SK-N-SH (cell line): ENCODE measurements at regions not wholly inside any gene's neighbourhood (a gene's known extent, or its start where the extent isn't known, plus 50 kb on each side); places are given as distances from the start of the nearest gene placed in this dataset.

Experiments used
- CTCF ChIA-PET: fragments of 300-600, 350-600 bp; formaldehyde crosslinking; extraction: SDS; loops from one replicate; lab custom pipeline; 2021; lab: Yijun Ruan, JAX
- POLR2A ChIA-PET: fragments of 350-600 bp; sonication (Branson Sonifier 250); formaldehyde crosslinking; extraction: SDS; loops from one replicate; lab custom pipeline; 2020; ENCODE audit warnings: antibody characterized with exemption, inconsistent platforms; lab: Yijun Ruan, JAX
- DNase-seq: peaks from one replicate; pipeline ENCODE4 v3.0.0; 2012
- H2AFZ ChIP-seq: fragments of 200-600 bp; sonication (generic); 2 replicates; pipeline ENCODE4 v1.8.1; 2016; ENCODE audit warnings: antibody characterized with exemption, mild to moderate bottlenecking, low read depth
- H3F3A ChIP-seq: fragments of 200-600 bp; sonication (generic); replicated peaks from 2 replicates; pipeline ENCODE3; 2016; ENCODE audit warnings: antibody characterized with exemption, mild to moderate bottlenecking; ENCODE audit not compliant: insufficient read depth
- H3K27ac ChIP-seq, 2 experiments: fragments of 200-500 bp in 1 of 2; fragments of 200-600 bp in 1 of 2; sonication (Bioruptor generic) in 1 of 2; sonication (generic), shearing (Covaris generic) in 1 of 2; 2 replicates each; pipeline versions ENCODE4 v1.5.1 to v1.6.1; 2014 to 2016; ENCODE audit warnings: low read depth in 2 of 2, inconsistent platforms in 1 of 2, low read length in 1 of 2, mild to moderate bottlenecking in 1 of 2, mixed read lengths in 1 of 2
- H3K27me3 ChIP-seq: fragments of 200-600 bp; sonication (generic), shearing (Covaris generic); 2 replicates; pipeline ENCODE4 v1.6.1; 2016; ENCODE audit warnings: mixed run types; ENCODE audit not compliant: insufficient read depth
- H3K36me3 ChIP-seq, 2 experiments: fragments of 200-500 bp in 1 of 2; fragments of 200-600 bp in 1 of 2; sonication (Bioruptor generic) in 1 of 2; sonication (generic) in 1 of 2; replicated peaks in 1 of 2; 2 replicates each; pipeline versions ENCODE3 to v1.5.1; 2014 to 2016; ENCODE audit warnings: low read length in 1 of 2, mild to moderate bottlenecking in 1 of 2; ENCODE audit not compliant: insufficient read depth in 2 of 2, control insufficient read depth in 1 of 2
- H3K4me1 ChIP-seq, 2 experiments: fragments of 200-500 bp in 1 of 2; fragments of 200-600 bp in 1 of 2; sonication (Bioruptor generic) in 1 of 2; sonication (generic), shearing (Covaris generic) in 1 of 2; 2 replicates each; pipeline versions ENCODE4 v1.5.1 to v1.6.1; 2014 to 2016; ENCODE audit warnings: low read depth in 1 of 2, low read length in 1 of 2, mixed run types in 1 of 2; ENCODE audit not compliant: insufficient read depth in 2 of 2, control insufficient read depth in 1 of 2
- H3K4me2 ChIP-seq: fragments of 200-600 bp; sonication (generic), shearing (Covaris generic); 2 replicates; pipeline ENCODE4 v1.6.1; 2017; ENCODE audit warnings: mixed run types
- H3K4me3 ChIP-seq, 2 experiments: fragments of 200-500 bp in 1 of 2; fragments of 200-600 bp in 1 of 2; sonication (Bioruptor generic) in 1 of 2; sonication (generic), shearing (Covaris generic) in 1 of 2; 2 replicates each; pipeline versions ENCODE4 v1.5.1 to v1.8.1; 2014 to 2016; ENCODE audit warnings: low read depth in 2 of 2, inconsistent platforms in 1 of 2, low read length in 1 of 2, mild to moderate bottlenecking in 1 of 2, mixed read lengths in 1 of 2, moderate library complexity in 1 of 2
- H3K79me2 ChIP-seq: fragments of 200-600 bp; sonication (generic); 2 replicates; pipeline ENCODE4 v1.8.1; 2017; ENCODE audit warnings: mild to moderate bottlenecking; ENCODE audit not compliant: insufficient read depth
- H3K9ac ChIP-seq: fragments of 200-600 bp; sonication (generic); 2 replicates; pipeline ENCODE4 v1.6.1; 2017; ENCODE audit warnings: mixed run types
- H3K9me2 ChIP-seq: fragments of 200-600 bp; sonication (generic); 2 replicates; pipeline ENCODE4 v1.6.1; 2017; ENCODE audit warnings: mixed run types
- H3K9me3 ChIP-seq: fragments of 200-600 bp; sonication (generic); 2 replicates; pipeline ENCODE4 v1.6.1; 2017; ENCODE audit warnings: mixed run types, mild to moderate bottlenecking, moderate library complexity
- H4K20me1 ChIP-seq: fragments of 200-600 bp; sonication (generic); 2 replicates; pipeline ENCODE4 v1.6.1; 2017; ENCODE audit warnings: mild to moderate bottlenecking, mixed run types; ENCODE audit not compliant: insufficient read depth
- EP300 ChIP-seq, 2 experiments: IDR thresholded peaks; 2 replicates each; pipeline versions ENCODE4 v1.4.0 to v1.6.1; 2012; ENCODE audit warnings: borderline replicate concordance in 1 of 2, low read depth in 1 of 2, low read length in 1 of 2
- EZH2phosphoT487 ChIP-seq: fragments of 200-600 bp; sonication (generic); IDR thresholded peaks from 2 replicates; pipeline ENCODE4 v1.6.1; 2017; ENCODE audit warnings: low read depth, mixed run types, mild to moderate bottlenecking, antibody characterized with exemption, moderate library complexity, borderline replicate concordance
- FOXM1 ChIP-seq: IDR thresholded peaks from 2 replicates; pipeline ENCODE4 v1.4.0; 2012; ENCODE audit warnings: low read depth, mild to moderate bottlenecking
- GABPA ChIP-seq: IDR thresholded peaks from 2 replicates; pipeline ENCODE4 v1.4.0; 2012; ENCODE audit warnings: low read depth, mild to moderate bottlenecking
- GATA2 ChIP-seq: sonication (generic); formaldehyde crosslinking; IDR thresholded peaks from 2 replicates; pipeline ENCODE4 v1.5.0; 2020; ENCODE audit warnings: mild to moderate bottlenecking, missing genetic modification reagents
- JUND ChIP-seq: IDR thresholded peaks from 2 replicates; pipeline ENCODE4 v1.4.0; 2012
- MEF2A ChIP-seq: IDR thresholded peaks from 2 replicates; pipeline ENCODE4 v1.4.0; 2012; ENCODE audit warnings: low read depth, borderline replicate concordance
- POLR2AphosphoS5 ChIP-seq: IDR thresholded peaks from 2 replicates; pipeline ENCODE4 v1.6.1; 2012; ENCODE audit warnings: low read depth, low read length
- RAD21 ChIP-seq: IDR thresholded peaks from 2 replicates; pipeline ENCODE4 v1.6.1; 2012; ENCODE audit warnings: mild to moderate bottlenecking, low read length
- RFX5 ChIP-seq: IDR thresholded peaks from 2 replicates; pipeline ENCODE4 v1.6.1; 2012; ENCODE audit warnings: mild to moderate bottlenecking, improper control_type of control experiment, low read length
- RXRA ChIP-seq: IDR thresholded peaks from 2 replicates; pipeline ENCODE4 v1.4.0; 2012; ENCODE audit warnings: low read depth, mild to moderate bottlenecking, borderline replicate concordance
- TCF12 ChIP-seq: IDR thresholded peaks from 2 replicates; pipeline ENCODE4 v1.4.0; 2012
- ZBTB33 ChIP-seq: IDR thresholded peaks from 2 replicates; pipeline ENCODE4 v1.4.0; 2012; ENCODE audit warnings: low read depth, borderline replicate concordance
- WGBS: methylation state at CpG from one replicate; pipeline ENCODE4 v1.1.6; 2017; ENCODE audit warnings: low lambda C conversion rate; 5-methylcytosine and 5-hydroxymethylcytosine counted together

- ChIA-PET POLR2A (no interaction called here), CTCF (no interaction called here)
- no peak for DNase-seq
- no peaks in the 10 kb centered on the region for H3K36me3 ChIP-seq
- no peaks in the 10 kb centered on the region for H3K27me3 ChIP-seq
- H2AFZ ChIP-seq = no peak overlapping the region
- no peaks in the 10 kb centered on the region for H3K4me1 ChIP-seq
- WGBS = 52% methylated on average over 1 of the region's 1 CpG
- H4K20me1 ChIP-seq = no peaks in the 10 kb centered on the region
- H3K79me2 ChIP-seq = no peaks in the 10 kb centered on the region
- H3F3A ChIP-seq = no peaks in the 10 kb centered on the region
- no peak overlapping the region for H3K9ac ChIP-seq
- H3K9me2 ChIP-seq = no peaks in the 10 kb centered on the region
- TF ChIP-seq GATA2 (CRISPR knock-in tag) (no peak), RAD21 (no peak), TCF12 (no peak), EP300 (IDR thresholded peaks at IDR 0.05; ENCODE audit: borderline replicate concordance in 1 of 2, low read depth in 1 of 2, low read length in 1 of 2) (no peak), EZH2phosphoT487 (no peak), JUND (no peak), FOXM1 (no peak), POLR2AphosphoS5 (no peak), RFX5 (no peak), GABPA (no peak), RXRA (no peak), ZBTB33 (no peak)
- H3K4me2 ChIP-seq = no peak overlapping the region
- no peak overlapping the region for H3K4me3 ChIP-seq
- H3K9me3 ChIP-seq = no peaks in the 10 kb centered on the region
- H3K27ac ChIP-seq = no peak overlapping the region
Measured at GRCh38 chr10:64458306-64458705, 937.1 kb downstream of the REEP3 start.

- Histone ChIP-seq H4K20me1 (no peaks in the 10 kb centered on the region), H3K27me3 (no peaks in the 10 kb centered on the region), H2AFZ (no peak overlapping the region), H3K9me3 (no peaks in the 10 kb centered on the region), H3K79me2 (no peaks in the 10 kb centered on the region), H3K36me3 (no peaks in the 10 kb centered on the region), H3K4me3 (no peak overlapping the region), H3K4me2 (no peak overlapping the region), H3K9ac (no peak overlapping the region), H3F3A (no peaks in the 10 kb centered on the region), H3K4me1 (no peaks in the 10 kb centered on the region), H3K9me2 (no peaks in the 10 kb centered on the region), H3K27ac (no peak overlapping the region)
- ChIA-PET POLR2A (no interaction called here), CTCF (interaction anchor here (1.1 kb wide), 1 partner anchor 12 kb away, joined by 3 read pairs; no protein-coding TSS in a partner anchor)
- DNase-seq = no peak
- TF ChIP-seq MEF2A = no peak
- WGBS = 17% methylated on average over 1 of the region's 1 CpG
Measured at GRCh38 chr10:64463406-64463805, 942.2 kb downstream of the REEP3 start.
